Naive B cell (primary cell): ENCODE measurements at regions not wholly inside any gene's neighbourhood (a gene's known extent, or its start where the extent isn't known, plus 50 kb on each side); places are given as distances from the start of the nearest gene placed in this dataset.
A peak's percentile ranks its signal among the peaks of the same experiment; 100 is the strongest.

Experiments used
- ATAC-seq, 2 donors: fragments of 150-1000 bp; cut with Tn5 transposase; 2 replicates each; pipeline ENCODE4 v1.10.0; 2021; ENCODE audit warnings: low read depth in 2 of 2, mild to moderate bottlenecking in 2 of 2, moderate library complexity in 2 of 2
- DNase-seq: peaks from one replicate; pipeline ENCODE4 v3.0.0; 2022
- H3K27ac Mint-ChIP-seq, 6 donors: one replicate each; pipeline ENCODE4 v1.8.0; 2020 to 2022; ENCODE audit warnings: mild to moderate bottlenecking in 6 of 6, mixed read lengths in 6 of 6, moderate library complexity in 5 of 6, inconsistent platforms in 2 of 6
- H3K27me3 Mint-ChIP-seq, 3 donors: one replicate each; pipeline ENCODE4 v1.8.0; 2021 to 2022; ENCODE audit warnings: mixed read lengths in 3 of 3, mild to moderate bottlenecking in 1 of 3
- H3K36me3 Mint-ChIP-seq, 2 donors: one replicate each; pipeline ENCODE4 v1.8.0; 2020 to 2022; ENCODE audit warnings: mixed read lengths in 2 of 2, inconsistent platforms in 1 of 2, mild to moderate bottlenecking in 1 of 2
- H3K4me1 Mint-ChIP-seq, 3 donors: one replicate each; pipeline ENCODE4 v1.8.0; 2020 to 2022; ENCODE audit warnings: mixed read lengths in 3 of 3, inconsistent platforms in 1 of 3, mild to moderate bottlenecking in 1 of 3, moderate library complexity in 1 of 3
- H3K4me3 Mint-ChIP-seq, 8 donors: one replicate each; pipeline ENCODE4 v1.8.0; 2020 to 2022; ENCODE audit warnings: mild to moderate bottlenecking in 8 of 8, mixed read lengths in 8 of 8, moderate library complexity in 8 of 8, inconsistent platforms in 2 of 8
- H3K9me3 Mint-ChIP-seq, 7 donors: one replicate each; pipeline ENCODE4 v1.8.0; 2020 to 2022; ENCODE audit warnings: mixed read lengths in 7 of 7, mild to moderate bottlenecking in 5 of 7, inconsistent platforms in 2 of 7, moderate library complexity in 1 of 7

DNA sequence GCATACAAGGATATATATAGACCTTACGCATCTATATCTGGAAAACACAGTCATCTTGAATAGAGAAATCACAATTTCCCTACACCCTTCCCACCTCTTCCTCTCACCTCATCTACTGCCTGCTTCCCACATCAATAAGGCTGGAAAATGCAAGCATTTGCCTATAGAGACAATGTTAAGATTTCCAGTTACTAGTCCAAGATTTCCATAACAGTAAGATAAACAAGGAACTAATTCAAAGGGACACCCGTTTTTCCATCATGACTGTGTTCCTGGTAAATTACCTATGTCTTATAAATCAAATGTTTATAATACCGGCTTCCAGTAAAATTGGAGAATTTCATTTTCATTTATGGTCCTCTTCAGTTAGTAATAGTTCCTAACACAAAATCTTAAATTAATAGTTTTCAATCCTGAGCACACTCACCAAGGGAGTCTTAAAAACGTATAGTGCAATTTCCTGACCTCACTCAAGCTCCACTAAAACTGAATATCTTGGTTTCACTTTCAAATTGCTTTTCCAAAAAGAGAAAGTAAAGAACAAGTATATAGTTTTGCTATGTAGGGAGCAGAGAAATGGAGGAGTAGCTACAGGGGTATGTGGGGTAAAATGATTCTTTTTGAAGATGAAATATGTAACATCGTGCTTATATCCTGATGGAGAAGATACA is 398.7 kb downstream of the PLPP3 start:
- Mint-ChIP-seq H3K4me3 (no peak overlapping the region), H3K36me3 (no peaks in the 10 kb centered on the region)
- no peak for ATAC-seq

GRCh38 chr1:56179543-56179942 is 399.8 kb downstream of the PLPP3 start:
- Mint-ChIP-seq H3K36me3 (no peaks in the 10 kb centered on the region), H3K9me3 (no peaks in the 10 kb centered on the region), H3K4me3 (no peak overlapping the region), H3K27ac (no peak overlapping the region), H3K4me1 (no peaks in the 10 kb centered on the region), H3K27me3 (peaks cover 0 to 12% (median 10%) of the 10 kb centered on the region in 3 donors)
- DNase-seq (no peak), ATAC-seq (no peak)

More for the DNA sequence above, 398.7 kb downstream of the PLPP3 start:
- H3K27ac Mint-ChIP-seq: no peak overlapping the region
- no peaks in the 10 kb centered on the region for H3K9me3 Mint-ChIP-seq
- no peak for DNase-seq
- peaks cover 0 to 4% (median 0%) of the 10 kb centered on the region in 3 donors for H3K27me3 Mint-ChIP-seq
- no peaks in the 10 kb centered on the region for H3K4me1 Mint-ChIP-seq

GRCh38 chr1:56175211-56175610 is 404.2 kb downstream of the PLPP3 start:
- ATAC-seq (no peak), DNase-seq (no peak)
- peaks cover 0 to 36% (median 25%) of the 10 kb centered on the region in 3 donors for H3K27me3 Mint-ChIP-seq
- H3K9me3 Mint-ChIP-seq: peaks cover 0 to 1% (median 0%) of the 10 kb centered on the region in 7 donors
- no peaks in the 10 kb centered on the region for H3K36me3 Mint-ChIP-seq
- H3K27ac Mint-ChIP-seq: no peak overlapping the region
- H3K4me1 Mint-ChIP-seq: no peaks in the 10 kb centered on the region
- H3K4me3 Mint-ChIP-seq: no peak overlapping the region

DNA sequence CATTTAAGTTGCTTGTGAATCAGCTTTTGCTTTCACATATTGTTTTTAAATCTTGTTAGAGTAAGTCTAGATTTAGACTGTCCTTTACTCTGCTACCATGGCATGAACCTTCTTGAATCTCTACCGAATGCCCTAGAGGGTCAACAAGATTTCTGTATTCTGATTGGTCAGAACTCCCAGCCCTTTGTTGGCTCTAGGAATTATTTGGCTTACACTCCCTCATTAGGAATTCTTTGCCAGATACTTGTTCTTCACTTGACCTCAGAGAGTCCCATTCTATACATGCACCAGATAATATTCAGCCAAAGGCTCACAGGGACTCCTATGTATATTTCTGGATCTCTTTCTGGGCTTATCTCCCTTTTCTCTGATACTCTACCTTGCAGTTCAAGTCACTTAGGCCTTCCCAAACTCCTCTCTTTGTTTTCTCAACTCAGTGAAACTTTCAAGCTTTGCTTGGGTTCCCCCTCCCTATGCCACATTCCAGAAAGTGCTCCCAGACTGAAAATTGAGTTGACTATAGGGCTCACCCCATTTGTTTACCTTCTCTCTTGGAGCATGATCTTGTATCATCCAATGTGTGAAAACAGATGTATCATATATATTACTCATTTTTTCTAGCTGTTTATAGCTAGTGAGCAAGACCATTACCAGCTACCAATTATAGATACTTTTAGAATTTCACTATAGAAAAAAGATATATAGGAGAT is 405.0 kb downstream of the PLPP3 start:
- Mint-ChIP-seq H3K4me1 (no peaks in the 10 kb centered on the region), H3K27me3 (peaks cover 0 to 36% (median 25%) of the 10 kb centered on the region in 3 donors), H3K9me3 (peaks cover 0 to 1% (median 0%) of the 10 kb centered on the region in 7 donors), H3K36me3 (no peaks in the 10 kb centered on the region), H3K27ac (no peak overlapping the region), H3K4me3 (peak overlapping the region in 1 of 8 donors; percentile 76)
- DNase-seq (no peak), ATAC-seq (no peak)

- H3K4me1 Mint-ChIP-seq: no peaks in the 10 kb centered on the region
- DNase-seq (no peak), ATAC-seq (no peak)
- H3K4me3 Mint-ChIP-seq: no peak overlapping the region
- no peak overlapping the region for H3K27ac Mint-ChIP-seq
- no peaks in the 10 kb centered on the region for H3K36me3 Mint-ChIP-seq
- peaks cover 0 to 1% (median 0%) of the 10 kb centered on the region in 7 donors for H3K9me3 Mint-ChIP-seq
- H3K27me3 Mint-ChIP-seq: peaks cover 0 to 36% (median 25%) of the 10 kb centered on the region in 3 donors
Measured at GRCh38 chr1:56173736-56174135, 405.6 kb downstream of the PLPP3 start.

DNA sequence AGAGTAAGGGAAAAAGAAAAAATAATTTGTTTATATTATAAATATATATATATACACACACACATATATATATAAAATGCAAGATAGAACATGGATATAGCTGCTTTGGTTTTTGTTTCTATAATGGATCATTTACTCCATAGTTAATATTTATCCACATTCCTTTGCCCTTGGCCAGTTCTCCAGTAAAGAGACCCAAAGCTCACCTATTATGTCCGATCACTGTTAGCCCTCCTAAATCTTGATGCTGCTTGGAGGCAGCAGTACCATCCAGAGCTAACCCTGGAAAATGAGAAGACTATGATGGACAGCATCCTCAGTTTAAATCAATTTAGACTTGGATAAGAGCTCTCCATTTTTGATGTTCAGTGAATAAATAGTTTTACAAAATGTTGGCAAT is 407.7 kb downstream of the PLPP3 start:
- H3K9me3 Mint-ChIP-seq: peaks cover 0 to 1% (median 0%) of the 10 kb centered on the region in 7 donors
- H3K4me3 Mint-ChIP-seq: no peak overlapping the region
- H3K27ac Mint-ChIP-seq: no peak overlapping the region
- peaks cover 7 to 39% (median 37%) of the 10 kb centered on the region in 3 donors for H3K27me3 Mint-ChIP-seq
- DNase-seq: no peak
- no peak for ATAC-seq
- no peaks in the 10 kb centered on the region for H3K36me3 Mint-ChIP-seq
- no peaks in the 10 kb centered on the region for H3K4me1 Mint-ChIP-seq

GRCh38 chr1:56170784-56171320 is 408.5 kb downstream of the PLPP3 start:
- peaks cover 0 to 1% (median 0%) of the 10 kb centered on the region in 7 donors for H3K9me3 Mint-ChIP-seq
- ATAC-seq (no peak), DNase-seq (no peak)
- no peak overlapping the region for H3K4me3 Mint-ChIP-seq
- H3K36me3 Mint-ChIP-seq: peaks cover 0 to 6% of the 10 kb centered on the region in 2 donors
- H3K27me3 Mint-ChIP-seq: peaks cover 12 to 44% (median 39%) of the 10 kb centered on the region in 3 donors
- H3K4me1 Mint-ChIP-seq: no peaks in the 10 kb centered on the region
- H3K27ac Mint-ChIP-seq: peak overlapping the region in 1 of 6 donors; percentile 0

- Mint-ChIP-seq H3K4me1 (no peaks in the 10 kb centered on the region), H3K9me3 (peaks cover 0 to 3% (median 0%) of the 10 kb centered on the region in 7 donors), H3K36me3 (peaks cover 0 to 8% of the 10 kb centered on the region in 2 donors), H3K27ac (no peak overlapping the region), H3K4me3 (no peak overlapping the region), H3K27me3 (peaks cover 14 to 39% (median 29%) of the 10 kb centered on the region in 3 donors)
- no peak for ATAC-seq
- DNase-seq: no peak
Measured at GRCh38 chr1:56169856-56170255, 409.5 kb downstream of the PLPP3 start.

DNA sequence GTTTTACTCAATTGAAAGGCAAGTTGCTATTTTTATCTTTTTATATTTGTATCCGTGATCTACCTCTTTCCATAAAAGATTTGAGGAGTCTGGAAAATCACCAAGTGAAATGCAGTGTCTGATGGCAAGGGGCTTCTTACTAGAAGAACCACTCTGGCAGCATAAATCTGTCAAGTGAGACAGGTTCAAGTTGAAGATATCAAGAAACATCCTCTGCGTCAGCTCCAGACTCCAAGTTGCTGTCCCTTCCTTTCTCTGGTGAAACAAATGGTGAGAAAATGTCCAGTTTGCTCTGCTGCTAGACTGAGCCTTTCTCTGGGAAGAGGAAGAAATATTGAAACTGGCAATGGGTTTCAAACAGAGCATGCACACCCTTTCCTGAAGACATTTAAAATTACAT is 411.2 kb downstream of the PLPP3 start:
- H3K27me3 Mint-ChIP-seq: peaks cover 19 to 27% (median 23%) of the 10 kb centered on the region in 3 donors
- no peak for DNase-seq
- H3K9me3 Mint-ChIP-seq: peaks cover 0 to 9% (median 0%) of the 10 kb centered on the region in 7 donors
- no peak overlapping the region for H3K4me3 Mint-ChIP-seq
- H3K27ac Mint-ChIP-seq: no peak overlapping the region
- no peak for ATAC-seq
- H3K36me3 Mint-ChIP-seq: peaks cover 0 to 8% of the 10 kb centered on the region in 2 donors
- H3K4me1 Mint-ChIP-seq: no peaks in the 10 kb centered on the region

DNA sequence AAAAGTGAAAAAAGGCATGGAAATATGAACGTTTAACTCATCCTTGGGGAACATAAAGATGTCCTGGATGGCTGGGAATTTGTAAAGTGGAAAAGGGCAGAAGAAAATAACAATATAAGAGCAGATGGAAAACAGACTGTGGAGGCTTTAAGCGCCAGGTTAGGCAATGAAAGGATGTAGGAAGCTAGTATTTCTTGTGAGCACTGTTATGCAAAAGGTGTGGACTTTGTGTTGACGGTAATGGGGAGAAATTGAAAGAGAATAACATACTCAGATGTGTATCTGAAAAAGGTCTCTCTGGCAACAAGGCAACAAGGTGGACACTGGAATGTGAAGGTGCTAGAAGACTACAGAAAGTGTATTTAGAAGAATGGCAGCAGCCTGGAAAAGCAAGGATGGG is 411.8 kb downstream of the PLPP3 start:
- H3K27me3 Mint-ChIP-seq: peaks cover 17 to 27% (median 19%) of the 10 kb centered on the region in 3 donors
- no peak overlapping the region for H3K27ac Mint-ChIP-seq
- ATAC-seq: no peak

GRCh38 chr1:56160773-56161315 is 418.5 kb downstream of the PLPP3 start:
- no peak for ATAC-seq
- Mint-ChIP-seq H3K27ac (no peak overlapping the region), H3K4me1 (peaks cover 0 to 8% (median 0%) of the 10 kb centered on the region in 3 donors), H3K36me3 (peaks cover 0 to 2% of the 10 kb centered on the region in 2 donors), H3K4me3 (no peak overlapping the region), H3K27me3 (peaks cover 9 to 16% (median 11%) of the 10 kb centered on the region in 3 donors), H3K9me3 (peaks cover 0 to 9% (median 2%) of the 10 kb centered on the region in 7 donors)
- DNase-seq: no peak

More for the DNA sequence above, 411.8 kb downstream of the PLPP3 start:
- peaks cover 0 to 8% of the 10 kb centered on the region in 2 donors for H3K36me3 Mint-ChIP-seq
- no peaks in the 10 kb centered on the region for H3K4me1 Mint-ChIP-seq
- H3K9me3 Mint-ChIP-seq: peaks cover 0 to 9% (median 0%) of the 10 kb centered on the region in 7 donors
- H3K4me3 Mint-ChIP-seq: no peak overlapping the region
- DNase-seq: no peak

DNA sequence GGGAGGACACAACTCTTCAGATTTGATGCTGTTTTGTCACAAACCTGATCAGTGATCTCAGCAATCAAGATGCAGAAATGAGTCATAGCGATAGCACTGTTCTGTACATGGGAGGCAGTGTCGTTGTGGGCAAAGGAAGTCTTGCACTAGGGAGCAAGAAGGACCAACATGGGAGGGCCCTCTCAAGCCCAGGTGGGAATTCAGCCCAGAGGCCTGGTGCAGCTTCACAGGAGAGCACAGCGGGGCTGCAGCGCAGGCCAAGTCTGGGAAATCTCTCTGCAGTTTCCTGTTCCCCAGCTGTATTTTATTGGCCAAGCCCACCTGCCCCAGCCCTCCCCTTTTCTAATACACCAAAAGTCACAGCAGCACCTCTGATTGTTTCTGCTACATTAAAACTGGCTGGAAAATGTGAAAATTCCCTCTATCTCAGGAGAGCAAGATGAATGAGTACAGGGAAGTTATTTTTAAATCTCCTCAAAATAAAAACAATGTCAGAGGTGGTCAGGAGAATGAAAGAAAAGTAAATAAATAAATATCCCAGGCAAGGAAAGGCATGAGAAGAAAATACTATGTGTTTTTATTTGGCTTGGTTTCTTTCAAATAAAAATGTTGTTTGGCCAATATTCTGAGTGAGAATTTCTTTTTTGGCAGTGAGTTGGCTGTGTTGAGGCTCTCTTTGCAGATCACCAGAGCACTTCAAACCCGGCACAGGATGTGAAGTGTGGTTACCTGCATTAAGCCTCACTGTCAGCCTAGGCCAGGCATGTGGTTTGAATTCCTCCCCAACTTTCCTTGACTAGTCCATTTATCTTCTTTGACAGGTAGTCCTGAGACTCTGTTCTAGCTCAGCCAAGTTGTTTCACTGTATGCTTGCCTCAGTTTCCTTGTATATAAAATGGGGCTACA is 422.1 kb downstream of the PLPP3 start:
- DNase-seq: no peak
- Mint-ChIP-seq H3K27ac (peak overlapping the region in 1 of 6 donors; percentile 70), H3K4me3 (no peak overlapping the region), H3K36me3 (no peaks in the 10 kb centered on the region), H3K4me1 (peaks cover 0 to 8% (median 0%) of the 10 kb centered on the region in 3 donors), H3K27me3 (peaks cover 9 to 10% (median 9%) of the 10 kb centered on the region in 3 donors), H3K9me3 (peaks cover 0 to 2% (median 0%) of the 10 kb centered on the region in 7 donors)
- no peak for ATAC-seq
